Breast epithelium (tissue), 4 donors: ENCODE measurements at regions not wholly inside any gene's neighbourhood (a gene's known extent, or its start where the extent isn't known, plus 50 kb on each side); places are given as distances from the start of the nearest gene placed in this dataset.

ENCODE experiments used
- DNase-seq, 2 donors: peaks; one replicate each; pipeline ENCODE4 v3.0.0-alpha.2; 2019; ENCODE audit warnings: low spot score in 2 of 2
- H3K27ac ChIP-seq, 2 donors: fragments of 200-600 bp; sonication (generic) in 1 of 2; one replicate each; pipeline ENCODE4 v1.5.1; 2016 to 2019; ENCODE audit warnings: mild to moderate bottlenecking in 1 of 2
- H3K27me3 ChIP-seq, 2 donors: fragments of 200-600 bp; sonication (generic) in 1 of 2; one replicate each; pipeline versions ENCODE4 v1.5.1 to v1.6.0; 2017 to 2019; ENCODE audit warnings: control low read depth in 1 of 2, mild to moderate bottlenecking in 1 of 2
- H3K36me3 ChIP-seq: fragments of 200-600 bp; one replicate; pipeline ENCODE4 v1.5.1; 2019
- H3K4me1 ChIP-seq, 2 donors: fragments of 200-600 bp; sonication (generic); one replicate each; pipeline ENCODE4 v1.5.1; 2016 to 2019; ENCODE audit warnings: control low read depth in 1 of 2
- H3K4me3 ChIP-seq, 3 donors: fragments of 200-600 bp; sonication (generic); 1 replicate in 2 of 3; 2 replicates in 1 of 3; pipeline ENCODE4 v1.5.1; 2016 to 2019; ENCODE audit warnings: mild to moderate bottlenecking in 3 of 3, moderate library complexity in 2 of 3
- H3K9me3 ChIP-seq, 2 donors: fragments of 200-600 bp; sonication (generic) in 1 of 2; one replicate each; pipeline ENCODE4 v1.5.1; 2016 to 2019; ENCODE audit warnings: control low read depth in 1 of 2
- POLR2A ChIP-seq: fragments of 450-650 bp; IDR thresholded peaks from one replicate; pipeline ENCODE4 v1.6.1; 2016; ENCODE audit warnings: antibody characterized with exemption, mild to moderate bottlenecking, moderate library complexity
- POLR2AphosphoS5 ChIP-seq, 3 donors: sonication (generic); formaldehyde crosslinking; IDR thresholded peaks; one replicate each; pipeline ENCODE4 v1.6.1; 2017; ENCODE audit warnings: antibody characterized with exemption in 3 of 3
- intact Hi-C: fragments of 100-400 bp; cut with DNase I; formaldehyde crosslinking; loops from one replicate; pipeline ENCODE4 v1.15.1; 2023; ENCODE audit warnings: low total_unique reads
- TF ChIP-seq, protein P1 (sequence below), 3 donors: fragments of 450-650 bp; IDR thresholded peaks; one replicate each; pipeline ENCODE4 v1.5.1; 2016 to 2017; ENCODE audit warnings: antibody characterized with exemption in 3 of 3, mild to moderate bottlenecking in 3 of 3, moderate library complexity in 3 of 3

DNA sequence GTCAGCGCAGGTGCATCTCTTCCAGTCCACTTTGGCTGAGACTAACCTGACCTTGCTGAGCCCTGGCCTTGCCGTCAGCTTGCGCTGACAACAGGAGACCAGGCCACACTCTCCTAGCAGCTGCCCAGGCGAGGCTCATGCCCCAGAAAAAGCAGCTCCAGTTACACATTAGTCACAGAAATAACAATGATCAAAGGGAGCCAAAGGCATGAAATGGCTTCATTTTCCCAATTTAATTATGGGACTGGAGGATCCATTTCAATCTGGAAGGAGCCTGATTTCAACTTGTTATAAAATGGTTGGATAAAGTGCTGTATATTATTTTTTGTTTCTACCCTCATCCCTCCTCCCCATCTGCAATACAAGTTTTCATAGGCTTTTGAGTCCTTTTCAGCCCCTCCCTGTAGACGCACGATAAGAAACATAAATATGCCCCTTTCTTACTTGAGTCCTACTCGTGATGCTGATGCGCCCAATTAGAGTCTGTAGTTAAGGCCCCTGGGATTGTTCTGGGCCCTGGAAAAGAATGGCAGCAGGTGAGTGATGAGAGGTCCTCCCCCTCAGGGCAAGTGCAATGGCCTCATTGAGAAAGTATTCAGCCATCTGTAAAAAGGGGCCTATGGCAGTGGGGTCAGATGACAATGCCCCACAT, 376.0 kb downstream of the C12orf75 start:
- H3K27me3 ChIP-seq: no peaks in the 10 kb centered on the region
- no peak overlapping the region for H3K4me3 ChIP-seq
- H3K36me3 ChIP-seq: no peaks in the 10 kb centered on the region
- intact Hi-C loops: no loop called here
- DNase-seq: no peak
- H3K9me3 ChIP-seq: no peaks in the 10 kb centered on the region
- no peaks in the 10 kb centered on the region for H3K4me1 ChIP-seq
- H3K27ac ChIP-seq: no peak overlapping the region
- TF ChIP-seq, protein P1, sequence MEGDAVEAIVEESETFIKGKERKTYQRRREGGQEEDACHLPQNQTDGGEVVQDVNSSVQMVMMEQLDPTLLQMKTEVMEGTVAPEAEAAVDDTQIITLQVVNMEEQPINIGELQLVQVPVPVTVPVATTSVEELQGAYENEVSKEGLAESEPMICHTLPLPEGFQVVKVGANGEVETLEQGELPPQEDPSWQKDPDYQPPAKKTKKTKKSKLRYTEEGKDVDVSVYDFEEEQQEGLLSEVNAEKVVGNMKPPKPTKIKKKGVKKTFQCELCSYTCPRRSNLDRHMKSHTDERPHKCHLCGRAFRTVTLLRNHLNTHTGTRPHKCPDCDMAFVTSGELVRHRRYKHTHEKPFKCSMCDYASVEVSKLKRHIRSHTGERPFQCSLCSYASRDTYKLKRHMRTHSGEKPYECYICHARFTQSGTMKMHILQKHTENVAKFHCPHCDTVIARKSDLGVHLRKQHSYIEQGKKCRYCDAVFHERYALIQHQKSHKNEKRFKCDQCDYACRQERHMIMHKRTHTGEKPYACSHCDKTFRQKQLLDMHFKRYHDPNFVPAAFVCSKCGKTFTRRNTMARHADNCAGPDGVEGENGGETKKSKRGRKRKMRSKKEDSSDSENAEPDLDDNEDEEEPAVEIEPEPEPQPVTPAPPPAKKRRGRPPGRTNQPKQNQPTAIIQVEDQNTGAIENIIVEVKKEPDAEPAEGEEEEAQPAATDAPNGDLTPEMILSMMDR (IDR thresholded peaks at IDR 0.05): no peak
- TF ChIP-seq POLR2AphosphoS5 (IDR thresholded peaks at IDR 0.05) (no peak), POLR2A (no peak)

DNA sequence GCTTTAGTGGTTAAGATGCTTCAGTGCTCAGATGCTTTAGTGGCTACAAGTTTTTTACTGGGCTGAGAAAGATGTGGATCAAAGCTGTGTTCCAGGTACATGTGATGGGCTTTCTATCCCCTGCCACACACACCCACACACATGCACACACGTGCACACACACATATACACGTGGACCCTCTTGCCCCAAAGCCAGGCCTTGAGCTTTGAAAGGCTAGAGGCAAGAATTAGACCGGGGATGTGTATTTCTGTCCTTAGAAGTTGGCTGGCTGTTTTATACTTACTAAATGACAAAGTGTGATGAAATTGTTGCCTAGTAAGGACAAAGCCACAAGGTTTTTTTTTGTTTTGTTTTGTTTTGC, 376.5 kb downstream of the C12orf75 start:
- H3K27ac ChIP-seq: no peak overlapping the region
- no peaks in the 10 kb centered on the region for H3K36me3 ChIP-seq
- DNase-seq: no peak
- H3K4me3 ChIP-seq: no peak overlapping the region
- intact Hi-C loops: no loop called here
- TF ChIP-seq, protein P1 (IDR thresholded peaks at IDR 0.05): no peak
- TF ChIP-seq POLR2AphosphoS5 (IDR thresholded peaks at IDR 0.05): no peak
- TF ChIP-seq POLR2A: no peak
- H3K27me3 ChIP-seq: no peaks in the 10 kb centered on the region
- no peaks in the 10 kb centered on the region for H3K9me3 ChIP-seq
- no peaks in the 10 kb centered on the region for H3K4me1 ChIP-seq

DNA sequence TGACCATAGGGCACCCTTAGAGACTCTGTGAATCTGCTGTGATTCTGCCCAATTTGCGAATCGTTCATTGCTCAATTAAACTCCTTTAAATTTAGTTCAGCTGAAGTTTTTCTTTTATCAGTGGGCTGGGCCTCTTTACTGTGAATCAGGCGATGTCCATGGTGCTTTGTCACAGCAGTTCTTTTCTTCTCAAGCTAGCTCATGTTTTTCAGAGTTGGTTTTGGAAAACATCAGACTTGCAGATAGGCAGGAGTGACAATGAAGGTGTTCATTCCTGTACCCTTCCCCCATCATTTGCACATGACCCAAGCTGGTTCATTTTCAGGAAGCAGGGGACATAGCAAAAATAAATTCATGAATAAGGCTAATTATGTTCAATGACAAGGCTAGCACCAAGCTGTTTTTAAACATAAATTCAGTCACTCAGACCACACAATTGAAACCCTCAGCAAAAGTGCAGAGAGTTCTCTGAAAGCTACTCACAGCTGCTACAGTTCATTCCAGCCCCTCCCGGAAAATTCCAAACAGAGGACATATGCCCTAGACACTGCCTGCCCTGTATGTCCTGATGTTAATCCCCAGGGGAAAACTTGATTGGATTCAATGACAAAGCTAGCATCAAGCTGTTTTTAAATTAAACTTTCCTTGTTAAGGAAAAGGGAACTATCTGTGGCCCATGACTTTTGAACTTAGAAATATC, 383.3 kb downstream of the C12orf75 start:
- TF ChIP-seq POLR2AphosphoS5 (IDR thresholded peaks at IDR 0.05): no peak
- no peak for TF ChIP-seq POLR2A
- TF ChIP-seq, protein P1 (IDR thresholded peaks at IDR 0.05): no peak
- Histone ChIP-seq H3K27me3 (no peaks in the 10 kb centered on the region), H3K4me1 (no peaks in the 10 kb centered on the region), H3K4me3 (no peak overlapping the region), H3K9me3 (no peaks in the 10 kb centered on the region), H3K27ac (no peak overlapping the region), H3K36me3 (no peaks in the 10 kb centered on the region)
- DNase-seq: no peak
- intact Hi-C loops: loop anchor here (5.0 kb wide), 1 partner anchor 34 kb away; no protein-coding TSS in a partner anchor

DNA sequence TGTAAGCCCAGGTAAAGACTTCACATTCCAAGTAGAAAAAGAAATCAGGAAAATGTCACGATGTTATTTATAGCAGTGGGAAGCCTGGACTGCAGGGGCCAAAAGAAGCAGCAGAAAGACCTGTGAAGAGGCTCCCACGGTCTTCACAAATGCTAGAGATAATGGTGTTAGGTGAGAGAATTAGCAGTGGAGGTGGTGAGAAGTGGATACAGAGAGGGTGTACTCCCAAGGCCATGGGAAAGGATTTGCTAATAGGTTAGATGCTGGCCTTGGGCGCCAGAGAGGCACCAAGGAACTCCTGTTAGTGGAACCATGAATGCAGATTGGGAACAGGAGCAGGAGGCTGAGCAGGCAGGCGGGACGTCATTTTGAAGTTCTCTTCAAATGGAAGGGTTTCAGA, 386.1 kb downstream of the C12orf75 start:
- TF ChIP-seq POLR2A (no peak), POLR2AphosphoS5 (IDR thresholded peaks at IDR 0.05) (no peak)
- TF ChIP-seq, protein P1 (IDR thresholded peaks at IDR 0.05): no peak
- intact Hi-C loops: no loop called here

DNA sequence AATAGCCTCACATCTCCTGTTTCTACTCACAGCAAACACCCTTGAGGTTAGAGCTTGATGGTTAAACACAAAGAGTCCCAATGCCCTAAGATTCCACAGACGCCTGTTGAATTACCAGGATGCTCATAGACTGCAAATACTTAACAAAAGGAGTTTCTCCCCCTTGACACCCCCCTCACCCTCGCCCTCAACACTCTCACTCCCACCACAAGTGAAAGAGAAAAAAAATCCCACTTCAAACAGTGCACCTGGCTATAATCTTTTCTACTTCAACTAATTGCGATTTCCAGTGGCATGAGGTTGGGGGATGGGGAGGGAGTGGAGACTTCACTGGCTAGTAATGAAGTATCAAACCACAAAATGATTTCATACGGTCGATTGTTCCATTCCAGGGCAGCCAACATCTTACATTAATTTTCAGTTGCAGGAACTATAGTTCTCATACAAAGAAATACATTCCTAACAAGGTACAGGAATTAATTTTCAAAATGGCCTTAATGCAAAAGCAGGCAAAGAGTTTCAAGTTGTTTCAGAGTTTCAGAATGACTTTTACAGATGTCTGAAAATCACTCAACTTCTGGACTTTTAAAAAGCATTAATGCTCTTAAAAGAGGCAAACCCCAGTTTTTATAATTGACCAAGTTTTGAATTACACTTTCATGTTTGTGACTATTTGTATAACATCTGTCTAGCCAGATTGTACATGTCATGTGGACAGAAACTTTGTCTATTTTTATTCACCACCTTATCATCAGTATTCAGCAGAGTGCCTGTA, 390.7 kb downstream of the C12orf75 start:
- H3K9me3 ChIP-seq: no peaks in the 10 kb centered on the region
- intact Hi-C loops: no loop called here
- DNase-seq: no peak
- H3K4me3 ChIP-seq: no peak overlapping the region
- TF ChIP-seq, protein P1 (IDR thresholded peaks at IDR 0.05): no peak
- no peak for TF ChIP-seq POLR2AphosphoS5 (IDR thresholded peaks at IDR 0.05)
- H3K4me1 ChIP-seq: no peaks in the 10 kb centered on the region
- no peak overlapping the region for H3K27ac ChIP-seq
- H3K27me3 ChIP-seq: no peaks in the 10 kb centered on the region
- H3K36me3 ChIP-seq: no peaks in the 10 kb centered on the region

More for the DNA sequence above, 386.1 kb downstream of the C12orf75 start:
- H3K9me3 ChIP-seq: no peaks in the 10 kb centered on the region
- H3K27me3 ChIP-seq: no peaks in the 10 kb centered on the region
- DNase-seq: no peak
- H3K4me3 ChIP-seq: no peak overlapping the region
- no peaks in the 10 kb centered on the region for H3K4me1 ChIP-seq
- no peaks in the 10 kb centered on the region for H3K36me3 ChIP-seq
- no peak overlapping the region for H3K27ac ChIP-seq
